HG03354 (cell line): ENCODE measurements at regions not wholly inside any gene's neighbourhood (a gene's known extent, or its start where the extent isn't known, plus 50 kb on each side); places are given as distances from the start of the nearest gene placed in this dataset.
"Not testable (repeated sequence)": the region's sequence is repeated elsewhere in the genome, so short reads cannot be mapped to it uniquely, and the experiment has no call there.

Experiments
- ATAC-seq: cut with Tn5 transposase; IDR thresholded peaks from one replicate; pipeline ENCODE4 v1.9.1; 2021; ENCODE audit warnings: mild to moderate bottlenecking; ENCODE audit not compliant: unreplicated experiment, poor library complexity, severe bottlenecking

- no peak for ATAC-seq
Measured at GRCh38 chr9:106745876-106746275, 117.1 kb upstream of the ZNF462 start.

GRCh38 chr9:106751681-106752080 is 111.3 kb upstream of the ZNF462 start:
- ATAC-seq: no peak

- ATAC-seq: peak; percentile 13
Measured at GRCh38 chr9:106752581-106752980, 110.4 kb upstream of the ZNF462 start.

- peak; percentile 85 for ATAC-seq
Measured at GRCh38 chr9:106753155-106753671, 109.8 kb upstream of the ZNF462 start.

GRCh38 chr9:106755736-106756135 is 107.2 kb upstream of the ZNF462 start:
- ATAC-seq: no peak

GRCh38 chr9:106757514-106757913 is 105.5 kb upstream of the ZNF462 start:
- no peak for ATAC-seq

GRCh38 chr9:106758911-106759310 is 104.1 kb upstream of the ZNF462 start:
- ATAC-seq: peak; percentile 92

- ATAC-seq: no peak
Measured at GRCh38 chr9:106761493-106761892, 101.5 kb upstream of the ZNF462 start.

GRCh38 chr9:106766616-106767015 is 96.3 kb upstream of the ZNF462 start:
- no peak for ATAC-seq

GRCh38 chr9:106769331-106769730 is 93.6 kb upstream of the ZNF462 start:
- ATAC-seq: no peak

GRCh38 chr9:106771608-106772007 is 91.4 kb upstream of the ZNF462 start:
- ATAC-seq: no peak

GRCh38 chr9:106772523-106773290 is 90.3 kb upstream of the ZNF462 start:
- ATAC-seq: no peak

- no peak for ATAC-seq
Measured at GRCh38 chr9:106773750-106774149, 89.2 kb upstream of the ZNF462 start.

- no peak for ATAC-seq
Measured at GRCh38 chr9:106775960-106776359, 87.0 kb upstream of the ZNF462 start.

- no peak for ATAC-seq
Measured at GRCh38 chr9:106779796-106780195, 83.2 kb upstream of the ZNF462 start.

- ATAC-seq: no peak
Measured at GRCh38 chr9:106783121-106783520, 79.8 kb upstream of the ZNF462 start.

- no peak for ATAC-seq
Measured at GRCh38 chr9:106784076-106784475, 78.9 kb upstream of the ZNF462 start.

- no peak for ATAC-seq
Measured at GRCh38 chr9:106785200-106785599, 77.8 kb upstream of the ZNF462 start.

- not testable (repeated sequence) for ATAC-seq
Measured at GRCh38 chr9:106788021-106788420, 74.9 kb upstream of the ZNF462 start.

GRCh38 chr9:106795031-106795430 is 67.9 kb upstream of the ZNF462 start:
- no peak for ATAC-seq

- ATAC-seq: no peak
Measured at GRCh38 chr9:106796771-106797170, 66.2 kb upstream of the ZNF462 start.

- no peak for ATAC-seq
Measured at GRCh38 chr9:106797299-106797698, 65.7 kb upstream of the ZNF462 start.
